Inflammatory macrophage (primary cell): ENCODE measurements at regions not wholly inside any gene's neighbourhood (a gene's known extent, or its start where the extent isn't known, plus 50 kb on each side); places are given as distances from the start of the nearest gene placed in this dataset.
"Not testable (repeated sequence)": the region's sequence is repeated elsewhere in the genome, so short reads cannot be mapped to it uniquely, and the experiment has no call there.

Experiments used
- DNase-seq, 2 donors: peaks; one replicate each; pipeline ENCODE4 v3.0.0-alpha.2; 2020 to 2022

DNA sequence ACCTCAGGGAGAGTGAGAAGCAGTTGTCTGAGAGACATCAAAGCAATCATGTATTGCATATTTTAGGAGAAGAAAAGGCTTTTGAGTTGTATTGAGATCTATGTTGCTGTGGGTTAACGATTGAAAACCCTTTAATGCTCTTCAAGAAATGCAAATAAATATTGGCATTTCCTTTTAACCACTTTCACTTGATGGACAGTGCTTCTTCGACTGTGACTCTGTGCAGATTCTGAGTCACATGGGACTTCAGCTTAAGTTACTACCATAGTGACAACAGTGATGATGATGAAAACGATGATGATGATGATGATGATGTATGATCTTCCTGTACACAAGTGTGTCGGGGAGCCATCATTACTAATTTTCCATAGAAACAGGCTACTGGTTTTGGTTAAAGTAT, 181.8 kb downstream of the AKAIN1 start:
- DNase-seq = no peak

GRCh38 chr18:5004031-5004820, 192.8 kb downstream of the AKAIN1 start:
- not testable (repeated sequence) for DNase-seq

DNA sequence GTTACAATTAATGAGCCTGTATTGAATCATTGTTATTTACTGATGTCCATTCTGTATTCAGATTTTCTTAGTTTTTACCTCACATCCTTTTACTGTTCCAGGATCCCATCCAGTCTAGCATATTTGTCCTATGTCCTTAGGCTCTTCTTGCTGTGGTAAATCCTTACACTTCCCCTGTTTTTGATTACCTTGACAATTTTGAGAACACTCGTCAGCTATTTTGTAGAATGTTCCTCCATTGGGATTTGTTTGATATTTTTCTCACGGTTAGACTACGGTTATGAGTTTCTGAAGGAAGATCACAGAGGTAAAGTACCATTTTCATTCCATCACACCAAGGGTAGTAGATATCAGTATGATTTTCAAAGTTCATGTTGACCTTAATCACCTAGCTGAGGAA, 202.3 kb downstream of the AKAIN1 start:
- no peak for DNase-seq

DNA sequence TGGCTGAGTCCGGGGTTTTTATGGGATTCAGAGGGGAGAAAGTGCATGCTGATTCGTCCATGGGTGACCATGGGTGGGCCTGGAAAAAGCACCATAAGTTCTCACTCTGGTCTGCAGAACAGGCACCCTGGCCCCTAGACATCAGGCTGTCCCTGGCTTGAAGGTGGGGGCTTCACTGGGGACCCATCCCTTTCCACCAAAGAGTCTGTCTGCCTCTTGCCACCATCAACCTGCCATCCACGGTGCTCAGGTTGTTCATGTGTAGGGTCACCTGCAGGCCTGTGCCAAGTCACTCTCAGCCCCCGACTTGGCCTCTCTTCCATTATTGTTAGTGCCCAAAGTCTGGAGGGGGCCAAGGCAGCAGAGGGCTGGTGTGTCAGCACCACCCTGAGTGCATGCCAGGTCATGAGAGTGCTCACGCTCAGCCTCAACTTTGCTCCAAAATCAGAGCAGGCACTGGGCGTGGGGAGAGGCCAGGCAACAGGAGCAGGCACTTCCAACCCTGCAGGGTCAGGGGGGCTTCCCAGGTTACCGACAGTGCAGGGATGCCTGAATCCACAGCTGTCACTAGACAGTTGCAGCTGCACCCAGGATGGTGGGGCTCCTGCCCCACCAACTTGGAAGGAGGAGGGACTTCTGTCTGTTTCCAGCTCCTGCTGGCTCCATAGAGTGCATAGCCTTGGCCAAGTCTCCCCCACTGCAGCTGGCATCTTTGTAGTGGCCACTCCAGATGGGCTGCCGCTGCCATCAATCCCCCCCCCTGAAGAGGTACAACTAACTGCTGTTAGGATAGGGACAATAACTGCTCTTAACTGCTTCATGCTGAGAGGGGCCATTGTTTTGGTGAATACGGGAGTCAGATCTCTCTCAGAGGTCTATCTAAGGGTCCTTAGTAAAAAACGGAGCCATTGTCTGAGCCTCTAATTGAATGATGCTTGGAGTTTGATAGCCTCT, 209.3 kb downstream of the AKAIN1 start:
- no peak for DNase-seq

GRCh38 chr18:4986677-4987076, 210.4 kb downstream of the AKAIN1 start:
- DNase-seq = no peak

- DNase-seq = no peak
Measured at GRCh38 chr18:4986066-4986465, 211.0 kb downstream of the AKAIN1 start.

DNA sequence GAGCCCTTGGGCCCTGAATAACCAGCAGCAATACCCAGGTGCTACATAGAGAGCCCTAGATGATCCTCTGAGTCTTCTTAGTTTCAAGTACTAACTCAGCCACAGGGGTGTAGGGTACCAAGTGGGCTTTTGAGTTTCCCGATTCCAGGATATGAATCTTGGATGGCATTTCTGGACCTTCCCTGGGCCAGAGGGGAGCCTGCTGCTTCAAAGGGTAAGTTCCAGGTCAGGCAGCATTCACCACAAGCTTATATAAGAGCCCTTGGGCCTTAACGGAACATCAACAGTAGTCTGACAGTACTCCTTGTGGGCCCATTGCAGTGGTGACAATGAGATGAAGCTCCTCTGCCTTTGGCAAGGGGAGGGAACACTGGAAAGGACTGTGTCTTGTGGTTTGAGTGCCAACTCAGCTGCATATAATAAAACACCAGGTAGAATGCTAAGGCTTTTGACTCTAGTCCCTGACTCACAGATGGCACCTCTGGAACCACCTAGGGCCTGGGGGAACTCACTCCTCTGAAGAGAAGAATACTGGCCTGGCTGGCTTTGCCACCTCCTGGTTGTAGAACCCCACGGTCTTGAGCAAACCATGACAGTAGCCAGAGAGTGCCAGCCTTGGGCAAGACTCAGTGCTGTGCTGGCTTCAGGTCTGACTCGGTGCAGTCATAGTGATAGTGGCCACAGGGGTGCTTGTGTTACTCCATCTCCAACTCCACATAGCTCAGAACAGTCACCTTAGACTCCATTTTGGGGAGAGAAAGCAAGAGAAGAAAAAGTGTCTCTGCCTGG, 235.7 kb downstream of the AKAIN1 start:
- no peak for DNase-seq

DNA sequence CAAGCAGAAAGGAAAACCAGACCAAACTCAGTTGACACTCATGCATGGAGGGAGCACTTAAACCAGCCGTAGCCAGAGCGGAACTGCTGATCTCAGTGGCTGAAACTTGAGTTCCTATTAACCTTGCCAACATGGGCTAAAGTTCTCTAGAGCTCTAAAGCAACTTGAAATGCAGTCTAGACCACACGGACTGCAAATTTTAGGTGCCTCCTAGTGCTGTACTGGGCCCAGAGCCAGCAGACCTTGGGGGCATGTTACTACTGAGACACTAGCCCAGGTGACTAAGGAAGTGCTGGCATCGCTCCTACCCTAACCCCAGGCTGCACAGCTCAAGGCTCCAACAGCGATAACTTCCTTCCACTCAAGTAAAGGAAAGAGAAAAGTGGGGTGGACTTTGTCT, 236.5 kb downstream of the AKAIN1 start:
- no peak for DNase-seq

- no peak for DNase-seq
Measured at GRCh38 chr18:4931209-4931608, 265.8 kb downstream of the AKAIN1 start.

DNA sequence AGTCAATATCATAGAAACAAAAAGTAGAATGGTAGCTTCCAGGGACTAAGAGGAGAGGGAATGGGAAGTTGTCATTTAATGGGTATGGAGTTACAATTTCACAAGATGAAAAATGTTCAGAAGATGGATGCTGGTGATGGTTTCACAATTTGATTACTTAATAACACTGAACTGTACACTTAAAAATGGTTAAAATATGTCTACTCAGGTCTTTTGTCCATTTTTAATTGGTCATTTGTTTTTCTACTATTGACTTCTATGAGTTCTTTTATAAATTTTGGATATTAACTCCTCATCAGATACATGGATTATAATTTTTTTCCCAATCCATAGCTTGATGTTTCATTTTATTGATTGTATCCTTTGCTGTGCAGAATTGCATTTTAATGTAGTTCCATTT, 275.5 kb downstream of the AKAIN1 start:
- DNase-seq = no peak

DNA sequence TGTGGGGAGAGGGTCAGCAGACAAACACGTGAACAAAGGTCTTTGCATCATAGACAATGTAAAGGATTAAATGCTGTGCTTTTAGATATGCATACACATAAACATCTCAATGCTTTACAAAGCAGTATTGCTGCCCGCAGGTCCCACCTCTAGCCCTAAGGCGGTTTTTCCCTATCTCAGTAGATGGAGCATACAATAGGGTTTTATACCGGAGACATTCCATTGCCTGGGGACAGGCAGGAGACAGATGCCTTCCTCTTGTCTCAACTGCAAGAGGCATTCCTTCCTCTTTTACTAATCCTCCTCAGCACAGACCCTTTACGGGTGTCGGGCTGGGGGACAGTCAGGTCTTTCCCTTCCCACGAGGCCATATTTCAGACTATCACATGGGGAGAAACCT, 279.5 kb downstream of the AKAIN1 start:
- DNase-seq = not testable (repeated sequence)

GRCh38 chr18:4908328-4908727, 288.7 kb downstream of the AKAIN1 start:
- DNase-seq = no peak

GRCh38 chr18:4906856-4907255, 290.2 kb downstream of the AKAIN1 start:
- no peak for DNase-seq

GRCh38 chr18:4888251-4889040, 308.6 kb downstream of the AKAIN1 start:
- no peak for DNase-seq

DNA sequence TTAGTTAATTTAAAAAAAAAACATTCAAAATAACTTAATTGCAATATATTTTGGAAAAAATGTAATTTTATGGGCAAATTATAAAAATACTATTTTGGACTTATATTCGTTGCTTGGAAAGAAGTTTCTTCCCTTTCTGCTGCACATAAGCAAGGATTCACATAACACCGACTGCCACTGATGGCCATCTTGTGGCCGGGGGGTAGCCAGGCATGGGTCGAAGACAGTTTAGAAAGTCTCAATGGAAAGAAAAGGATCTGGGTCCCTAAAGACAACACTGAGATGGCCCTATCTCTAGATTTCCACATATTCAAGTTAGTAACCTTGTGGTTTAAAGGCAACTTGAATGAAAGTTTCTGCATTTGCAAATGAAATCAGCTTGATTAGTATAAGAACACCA, 318.6 kb downstream of the AKAIN1 start:
- no peak for DNase-seq

DNA sequence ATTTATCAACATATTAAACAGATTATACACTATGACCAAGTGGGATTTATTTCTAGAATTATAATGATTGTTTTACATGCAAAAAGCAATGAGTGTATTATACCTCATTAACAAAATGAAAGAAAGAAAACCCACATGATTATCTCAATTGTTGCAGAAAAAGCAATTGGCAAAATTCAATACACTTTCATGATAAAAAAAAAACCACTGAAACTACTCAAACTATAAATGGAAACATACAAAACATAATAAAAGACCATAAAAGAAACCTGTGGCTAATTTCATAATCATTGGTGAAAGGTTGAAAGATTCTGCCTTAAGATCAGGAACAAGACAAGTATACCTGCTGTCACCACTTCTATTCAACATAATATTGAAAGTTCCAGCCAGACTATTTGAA, 325.9 kb downstream of the AKAIN1 start:
- DNase-seq = no peak

DNA sequence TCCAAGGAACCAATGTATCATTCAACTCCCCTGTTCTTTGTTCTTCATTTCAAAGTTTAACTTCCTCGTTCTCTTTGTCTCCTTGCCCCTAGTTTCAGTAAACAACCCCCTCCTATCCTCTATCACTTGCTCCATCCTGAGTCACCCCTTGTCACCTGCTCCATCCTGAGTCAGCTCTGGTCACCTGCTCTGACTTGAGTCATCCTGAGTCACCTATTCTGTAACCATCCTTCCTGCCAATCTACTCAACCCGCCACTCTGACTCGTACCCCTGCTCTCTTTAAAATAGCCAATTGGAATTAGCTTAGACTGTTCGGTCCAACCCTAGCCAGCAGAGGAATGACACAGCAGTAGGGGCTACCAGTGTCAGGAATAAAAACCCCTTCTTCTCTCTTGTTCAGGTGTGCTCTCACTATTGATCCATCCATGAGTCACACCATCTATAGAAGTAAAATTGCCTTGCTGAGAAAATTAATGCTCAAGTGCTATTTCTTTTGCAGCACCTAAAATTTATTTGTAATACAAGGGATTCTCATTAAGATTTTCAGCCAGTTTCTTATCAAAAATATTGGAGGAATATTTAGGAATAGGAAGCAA, 326.8 kb downstream of the AKAIN1 start:
- DNase-seq = no peak

- DNase-seq = no peak
Measured at GRCh38 chr18:4869155-4869554, 327.9 kb downstream of the AKAIN1 start.

DNA sequence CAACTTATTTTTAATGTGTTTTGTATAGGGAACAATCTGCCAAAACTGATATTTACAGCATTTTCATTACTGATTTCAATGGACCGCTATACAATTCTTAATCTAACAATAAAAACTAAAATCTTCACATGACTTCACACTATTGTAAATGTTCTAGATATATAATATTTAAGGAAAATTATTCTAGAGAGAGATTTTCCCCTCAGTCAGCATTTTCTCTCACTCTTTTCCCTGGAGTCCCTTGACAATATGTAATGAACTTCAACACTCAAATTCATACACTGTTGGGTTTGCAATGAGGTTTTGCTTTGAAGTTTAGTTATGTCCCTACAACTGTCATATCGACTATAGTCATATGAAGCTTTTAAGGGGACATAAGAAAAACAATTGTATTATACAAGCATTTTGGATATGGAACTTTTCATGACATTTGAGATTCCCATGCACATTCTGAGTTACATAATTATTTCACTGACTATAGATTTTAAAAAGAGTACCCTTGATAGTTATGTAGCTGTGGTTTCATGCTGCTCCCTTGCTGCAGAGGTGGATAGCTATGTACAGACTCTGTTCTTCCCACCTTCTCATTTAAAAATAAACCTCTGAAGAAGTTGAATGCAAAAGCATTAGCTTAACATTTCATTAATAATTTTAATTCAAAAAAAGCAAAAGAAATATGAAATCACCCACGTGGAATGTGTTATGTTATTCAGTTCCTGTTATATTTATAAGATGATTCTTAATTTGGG, 338.5 kb downstream of the AKAIN1 start:
- no peak for DNase-seq

- no peak for DNase-seq
Measured at GRCh38 chr18:4854671-4855070, 342.4 kb downstream of the AKAIN1 start.
